ENCODE measurements at regions not wholly inside any gene's neighbourhood (a gene's known extent, or its start where the extent isn't known, plus 50 kb on each side); places are given as distances from the start of the nearest gene placed in this dataset.

DNA sequence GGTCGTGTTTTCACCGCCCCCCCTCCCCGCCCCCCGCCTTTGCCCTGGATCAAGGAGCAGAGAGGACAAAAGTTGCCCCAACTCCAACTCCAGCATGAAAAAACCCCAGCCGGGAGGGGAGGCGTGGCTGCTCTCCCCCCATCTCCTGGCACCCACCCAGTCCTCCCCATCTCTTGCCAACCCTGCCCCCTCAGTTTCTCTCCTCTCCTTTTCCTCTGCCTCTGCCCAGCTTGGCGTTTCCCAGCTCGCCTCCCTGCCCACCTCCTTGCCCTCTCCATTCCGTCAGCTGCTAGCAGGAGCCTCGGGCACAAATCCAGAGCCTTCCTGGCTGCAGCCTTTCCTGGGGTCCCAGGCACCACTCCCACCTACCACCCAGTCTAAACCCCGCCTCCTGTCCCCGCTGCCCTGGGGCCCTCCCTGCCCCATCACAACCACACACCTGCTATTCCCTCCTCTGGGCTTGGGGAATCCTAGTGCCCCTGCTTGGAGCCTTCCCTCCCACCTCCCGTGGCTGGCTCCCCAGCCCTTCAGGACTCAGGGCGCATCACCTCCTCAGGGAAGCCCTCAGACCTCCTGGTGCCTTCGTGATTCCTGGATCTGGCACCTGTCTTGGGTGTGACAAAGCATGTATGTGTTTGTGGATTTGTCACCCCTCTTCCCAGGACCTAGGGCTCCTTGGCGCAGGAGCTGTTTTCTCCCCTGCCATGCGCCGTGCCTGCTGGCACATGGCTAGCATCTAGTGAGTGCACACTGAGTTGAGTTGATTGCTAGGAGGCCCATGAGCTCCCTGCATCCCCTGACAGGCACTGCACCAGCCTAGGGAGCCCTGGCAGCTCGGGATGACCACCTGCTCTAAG is 209.1 kb downstream of the TFCP2L1 start:
- TF ChIP-seq, protein P1, sequence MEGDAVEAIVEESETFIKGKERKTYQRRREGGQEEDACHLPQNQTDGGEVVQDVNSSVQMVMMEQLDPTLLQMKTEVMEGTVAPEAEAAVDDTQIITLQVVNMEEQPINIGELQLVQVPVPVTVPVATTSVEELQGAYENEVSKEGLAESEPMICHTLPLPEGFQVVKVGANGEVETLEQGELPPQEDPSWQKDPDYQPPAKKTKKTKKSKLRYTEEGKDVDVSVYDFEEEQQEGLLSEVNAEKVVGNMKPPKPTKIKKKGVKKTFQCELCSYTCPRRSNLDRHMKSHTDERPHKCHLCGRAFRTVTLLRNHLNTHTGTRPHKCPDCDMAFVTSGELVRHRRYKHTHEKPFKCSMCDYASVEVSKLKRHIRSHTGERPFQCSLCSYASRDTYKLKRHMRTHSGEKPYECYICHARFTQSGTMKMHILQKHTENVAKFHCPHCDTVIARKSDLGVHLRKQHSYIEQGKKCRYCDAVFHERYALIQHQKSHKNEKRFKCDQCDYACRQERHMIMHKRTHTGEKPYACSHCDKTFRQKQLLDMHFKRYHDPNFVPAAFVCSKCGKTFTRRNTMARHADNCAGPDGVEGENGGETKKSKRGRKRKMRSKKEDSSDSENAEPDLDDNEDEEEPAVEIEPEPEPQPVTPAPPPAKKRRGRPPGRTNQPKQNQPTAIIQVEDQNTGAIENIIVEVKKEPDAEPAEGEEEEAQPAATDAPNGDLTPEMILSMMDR (IDR thresholded peaks at IDR 0.05) = no peak
- TF ChIP-seq POLR2A (IDR thresholded peaks at IDR 0.05) = no peak

Measured in stomach (tissue), 4 donors.